HUES64 (cell line): ENCODE measurements at regions not wholly inside any gene's neighbourhood (a gene's known extent, or its start where the extent isn't known, plus 50 kb on each side); places are given as distances from the start of the nearest gene placed in this dataset.
"Not testable (repeated sequence)": the region's sequence is repeated elsewhere in the genome, so short reads cannot be mapped to it uniquely, and the experiment has no call there.

Experiments
- H3K27ac ChIP-seq: 2 replicates; pipeline ENCODE4 v1.7.0; 2013; ENCODE audit warnings: low read depth, low read length, inconsistent platforms
- H3K27me3 ChIP-seq: 2 replicates; pipeline ENCODE4 v1.6.1; 2013; ENCODE audit warnings: mild to moderate bottlenecking, low read length; ENCODE audit not compliant: insufficient read depth
- H3K36me3 ChIP-seq: 2 replicates; pipeline ENCODE4 v1.6.1; 2013; ENCODE audit warnings: mild to moderate bottlenecking, low read length; ENCODE audit not compliant: insufficient read depth
- H3K4me1 ChIP-seq: 2 replicates; pipeline ENCODE4 v1.6.1; 2013; ENCODE audit warnings: mild to moderate bottlenecking, low read length, moderate library complexity; ENCODE audit not compliant: insufficient read depth
- H3K4me3 ChIP-seq: 2 replicates; pipeline ENCODE4 v1.5.1; 2013; ENCODE audit warnings: mild to moderate bottlenecking, low read length, moderate library complexity
- H3K9ac ChIP-seq: 2 replicates; pipeline ENCODE4 v1.6.1; 2013; ENCODE audit warnings: mild to moderate bottlenecking, low read depth, low read length
- H3K9me3 ChIP-seq: 2 replicates; pipeline ENCODE4 v1.6.1; 2013; ENCODE audit warnings: low read depth, low read length; ENCODE audit not compliant: insufficient read depth
- WGBS: fragments of 150-250, 120-280 bp; methylation state at CpG from one replicate; pipeline ENCODE4 v1.1.7; 2013; ENCODE audit warnings: missing lambda C conversion rate; 5-methylcytosine and 5-hydroxymethylcytosine counted together

GRCh38 chr13:112169941-112170822 lies 103.2 kb downstream of the SOX1 start:
- 92% methylated on average over 16 of the region's 17 CpGs for whole genome bisulfite sequencing

GRCh38 chr13:112170823-112171569 lies 104.0 kb downstream of the SOX1 start:
- H3K9ac ChIP-seq = no peak overlapping the region
- H3K27me3 ChIP-seq = no peaks in the 10 kb centered on the region
- 93% methylated on average over 15 of the region's 15 CpGs for WGBS
- 0 out of 2 replicates have a peak, but pooled peaks cover 7% of the 10 kb centered on the region for H3K9me3 ChIP-seq
- no peaks in the 10 kb centered on the region for H3K4me1 ChIP-seq
- H3K27ac ChIP-seq = no peak overlapping the region
- no peaks in the 10 kb centered on the region for H3K36me3 ChIP-seq
- no peak overlapping the region for H3K4me3 ChIP-seq

More at GRCh38 chr13:112169941-112170822, 103.2 kb downstream of the SOX1 start:
- Histone ChIP-seq H3K4me3 (no peak overlapping the region), H3K27me3 (no peaks in the 10 kb centered on the region), H3K9ac (no peak overlapping the region), H3K36me3 (no peaks in the 10 kb centered on the region), H3K4me1 (peaks cover 3% of the 10 kb centered on the region), H3K9me3 (0 out of 2 replicates have a peak, but pooled peaks cover 7% of the 10 kb centered on the region), H3K27ac (no peak overlapping the region)

GRCh38 chr13:112171570-112171965 lies 104.6 kb downstream of the SOX1 start:
- H3K27ac ChIP-seq = no peak overlapping the region
- 93% methylated on average over 13 of the region's 13 CpGs for WGBS
- H3K9ac ChIP-seq = no peak overlapping the region
- H3K4me3 ChIP-seq = no peak overlapping the region
- no peaks in the 10 kb centered on the region for H3K36me3 ChIP-seq
- 0 out of 2 replicates have a peak, but pooled peaks cover 7% of the 10 kb centered on the region for H3K9me3 ChIP-seq
- H3K27me3 ChIP-seq = no peaks in the 10 kb centered on the region
- H3K4me1 ChIP-seq = no peaks in the 10 kb centered on the region

GRCh38 chr13:112172017-112172416 lies 105.1 kb downstream of the SOX1 start:
- Histone ChIP-seq H3K4me1 (no peaks in the 10 kb centered on the region), H3K27ac (no peak overlapping the region), H3K9ac (no peak overlapping the region), H3K36me3 (no peaks in the 10 kb centered on the region), H3K27me3 (no peaks in the 10 kb centered on the region), H3K9me3 (0 out of 2 replicates have a peak, but pooled peaks cover 7% of the 10 kb centered on the region), H3K4me3 (no peak overlapping the region)
- WGBS = 95% methylated on average over 9 of the region's 9 CpGs

- 86% methylated on average over 18 of the region's 18 CpGs for WGBS
- no peak overlapping the region for H3K27ac ChIP-seq
- 0 out of 2 replicates have a peak, but pooled peaks cover 7% of the 10 kb centered on the region for H3K9me3 ChIP-seq
- H3K27me3 ChIP-seq = no peaks in the 10 kb centered on the region
- H3K9ac ChIP-seq = no peak overlapping the region
- no peak overlapping the region for H3K4me3 ChIP-seq
- no peaks in the 10 kb centered on the region for H3K4me1 ChIP-seq
- no peaks in the 10 kb centered on the region for H3K36me3 ChIP-seq
Observed at GRCh38 chr13:112172641-112173251, 105.8 kb downstream of the SOX1 start.

- 0 out of 2 replicates have a peak, but pooled peaks cover 7% of the 10 kb centered on the region for H3K9me3 ChIP-seq
- no peak overlapping the region for H3K27ac ChIP-seq
- H3K9ac ChIP-seq = no peak overlapping the region
- no peak overlapping the region for H3K4me3 ChIP-seq
- no peaks in the 10 kb centered on the region for H3K27me3 ChIP-seq
- H3K4me1 ChIP-seq = no peaks in the 10 kb centered on the region
- 96% methylated on average over 7 of the region's 7 CpGs for WGBS
- no peaks in the 10 kb centered on the region for H3K36me3 ChIP-seq
Observed at GRCh38 chr13:112174476-112175110, 107.6 kb downstream of the SOX1 start.

- no peaks in the 10 kb centered on the region for H3K27me3 ChIP-seq
Observed at GRCh38 chr13:112175162-112176075, 108.5 kb downstream of the SOX1 start.

GRCh38 chr13:112176141-112177119 lies 109.5 kb downstream of the SOX1 start:
- not testable (repeated sequence) for H3K4me3 ChIP-seq, H3K36me3 ChIP-seq, H3K9me3 ChIP-seq, H3K4me1 ChIP-seq, H3K9ac ChIP-seq, H3K27ac ChIP-seq, H3K27me3 ChIP-seq
- 95% methylated on average over 34 of the region's 34 CpGs for WGBS

More at GRCh38 chr13:112175162-112176075, 108.5 kb downstream of the SOX1 start:
- Histone ChIP-seq H3K4me3 (no peak overlapping the region), H3K9me3 (0 out of 2 replicates have a peak, but pooled peaks cover 7% of the 10 kb centered on the region), H3K4me1 (no peaks in the 10 kb centered on the region), H3K9ac (no peak overlapping the region), H3K27ac (no peak overlapping the region), H3K36me3 (no peaks in the 10 kb centered on the region)
- WGBS = 95% methylated on average over 22 of the region's 25 CpGs

GRCh38 chr13:112177450-112178288 lies 110.7 kb downstream of the SOX1 start:
- no peak overlapping the region for H3K9ac ChIP-seq
- H3K27me3 ChIP-seq = no peaks in the 10 kb centered on the region
- H3K4me3 ChIP-seq = no peak overlapping the region
- no peaks in the 10 kb centered on the region for H3K36me3 ChIP-seq
- 0 out of 2 replicates have a peak, but pooled peaks cover 7% of the 10 kb centered on the region for H3K9me3 ChIP-seq
- WGBS = 94% methylated on average over 11 of the region's 12 CpGs
- H3K27ac ChIP-seq = no peak overlapping the region
- no peaks in the 10 kb centered on the region for H3K4me1 ChIP-seq
